ENCODE measurements at regions not wholly inside any gene's neighbourhood (a gene's known extent, or its start where the extent isn't known, plus 50 kb on each side); places are given as distances from the start of the nearest gene placed in this dataset.

DNA sequence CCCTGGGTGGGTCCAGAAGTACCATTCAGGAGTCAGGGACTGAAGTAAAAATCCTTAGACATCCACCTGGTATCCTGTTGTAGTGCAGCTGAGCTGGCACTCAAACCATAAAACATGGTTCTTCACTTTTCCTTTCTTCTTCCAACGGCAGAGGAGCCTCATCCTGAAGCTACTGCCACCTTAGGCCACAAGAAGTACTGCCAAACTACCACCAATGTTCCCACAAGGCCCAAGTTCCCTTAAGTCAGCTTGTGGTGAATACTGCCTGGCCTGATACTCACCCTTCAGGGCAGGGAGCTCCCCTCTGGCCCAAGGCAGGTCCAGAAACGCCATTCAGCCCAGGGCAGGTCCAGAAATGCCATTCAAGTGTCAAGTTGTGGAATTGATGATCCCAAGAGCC lies 1053.4 kb upstream of the CITED2 start:
- ChIA-PET POLR2A (ENCODE audit: low non-redundant PET) (no interaction called here), CTCF (no interaction called here)
- intact Hi-C loops (cut with micrococcal nuclease; ENCODE audit: unreplicated experiment), result no loop called here
- no TSS peak for BruUV-seq (replicated peaks)
- Histone ChIP-seq H3K4me1 (ENCODE audit: insufficient read depth, low read length, poor library complexity, severe bottlenecking) (no peaks in the 10 kb centered on the region), H3K27ac (ENCODE audit: low read depth, low read length, poor library complexity, severe bottlenecking) (no peak overlapping the region), H3K27me3 (replicated peaks; ENCODE audit: insufficient read depth, low read depth, low read length, poor library complexity) (no peaks in the 10 kb centered on the region), H3K4me3 (ENCODE audit: low read depth, low read length, poor library complexity, severe bottlenecking) (no peak overlapping the region), H3K9me3 (ENCODE audit: low read depth, low read length, poor library complexity, severe bottlenecking) (peaks cover 8% of the 10 kb centered on the region), H3K36me3 (ENCODE audit: insufficient read depth, low read length, poor library complexity, severe bottlenecking) (no peaks in the 10 kb centered on the region)
- DNase-seq (ENCODE audit: low spot score), result no peak
- TF ChIP-seq, protein P1, sequence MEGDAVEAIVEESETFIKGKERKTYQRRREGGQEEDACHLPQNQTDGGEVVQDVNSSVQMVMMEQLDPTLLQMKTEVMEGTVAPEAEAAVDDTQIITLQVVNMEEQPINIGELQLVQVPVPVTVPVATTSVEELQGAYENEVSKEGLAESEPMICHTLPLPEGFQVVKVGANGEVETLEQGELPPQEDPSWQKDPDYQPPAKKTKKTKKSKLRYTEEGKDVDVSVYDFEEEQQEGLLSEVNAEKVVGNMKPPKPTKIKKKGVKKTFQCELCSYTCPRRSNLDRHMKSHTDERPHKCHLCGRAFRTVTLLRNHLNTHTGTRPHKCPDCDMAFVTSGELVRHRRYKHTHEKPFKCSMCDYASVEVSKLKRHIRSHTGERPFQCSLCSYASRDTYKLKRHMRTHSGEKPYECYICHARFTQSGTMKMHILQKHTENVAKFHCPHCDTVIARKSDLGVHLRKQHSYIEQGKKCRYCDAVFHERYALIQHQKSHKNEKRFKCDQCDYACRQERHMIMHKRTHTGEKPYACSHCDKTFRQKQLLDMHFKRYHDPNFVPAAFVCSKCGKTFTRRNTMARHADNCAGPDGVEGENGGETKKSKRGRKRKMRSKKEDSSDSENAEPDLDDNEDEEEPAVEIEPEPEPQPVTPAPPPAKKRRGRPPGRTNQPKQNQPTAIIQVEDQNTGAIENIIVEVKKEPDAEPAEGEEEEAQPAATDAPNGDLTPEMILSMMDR (conservative IDR thresholded peaks at IDR 0.05; ENCODE audit: low read depth, low read length), result no peak
- no peak for TF ChIP-seq EZH2 (IDR thresholded peaks at IDR 0.05; ENCODE audit: borderline replicate concordance, low read depth, low read length, poor library complexity, severe bottlenecking)

DNA sequence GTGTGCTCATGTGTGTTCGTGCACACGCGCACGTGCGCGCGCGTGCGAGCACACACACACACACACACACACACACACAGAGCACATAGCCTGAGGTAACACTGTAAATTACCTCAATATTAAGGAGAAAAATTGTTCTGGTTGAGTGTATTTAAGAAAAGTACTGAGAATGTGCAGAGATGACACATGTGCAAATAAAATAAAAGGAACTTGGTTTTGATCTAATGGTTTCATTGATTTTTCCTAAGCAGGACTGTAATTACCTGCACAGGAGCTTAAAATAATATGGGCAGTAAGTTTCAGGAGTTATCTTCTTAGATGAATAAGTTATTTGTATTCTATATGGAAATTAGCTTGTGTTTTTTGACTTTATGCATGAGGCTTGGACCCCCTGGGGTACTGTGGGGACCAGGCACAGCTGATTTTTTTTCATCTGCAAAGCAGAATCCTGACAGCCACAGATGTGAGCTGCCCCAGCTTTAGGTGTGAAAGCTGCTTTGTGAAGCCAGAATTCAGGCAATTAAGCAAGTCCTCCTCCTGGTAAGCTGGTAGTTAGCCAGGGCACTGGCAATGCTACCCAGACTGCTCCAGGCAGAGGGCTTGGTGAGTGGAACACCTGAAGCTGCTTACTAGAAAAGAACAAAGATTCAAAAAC lies 1040.6 kb upstream of the CITED2 start:
- TF ChIP-seq, protein P1 (conservative IDR thresholded peaks at IDR 0.05; ENCODE audit: low read depth, low read length), result no peak
- no TSS peak for BruUV-seq (replicated peaks)
- CTCF ChIA-PET, result no interaction called here
- Histone ChIP-seq H3K4me3 (ENCODE audit: low read depth, low read length, poor library complexity, severe bottlenecking) (no peak overlapping the region), H3K4me1 (ENCODE audit: insufficient read depth, low read length, poor library complexity, severe bottlenecking) (peaks cover 7% of the 10 kb centered on the region), H3K27me3 (replicated peaks; ENCODE audit: insufficient read depth, low read depth, low read length, poor library complexity) (no peaks in the 10 kb centered on the region), H3K27ac (ENCODE audit: low read depth, low read length, poor library complexity, severe bottlenecking) (no peak overlapping the region), H3K36me3 (ENCODE audit: insufficient read depth, low read length, poor library complexity, severe bottlenecking) (no peaks in the 10 kb centered on the region), H3K9me3 (ENCODE audit: low read depth, low read length, poor library complexity, severe bottlenecking) (peaks cover 15% of the 10 kb centered on the region)
- peak; percentile 59 for DNase-seq (ENCODE audit: low spot score)
- POLR2A ChIA-PET (ENCODE audit: low non-redundant PET), result interaction anchor here (0.6 kb wide), 1 partner anchor 52 kb away, joined by 3 read pairs; no protein-coding TSS in a partner anchor
- intact Hi-C loops (cut with micrococcal nuclease; ENCODE audit: unreplicated experiment), result no loop called here

DNA sequence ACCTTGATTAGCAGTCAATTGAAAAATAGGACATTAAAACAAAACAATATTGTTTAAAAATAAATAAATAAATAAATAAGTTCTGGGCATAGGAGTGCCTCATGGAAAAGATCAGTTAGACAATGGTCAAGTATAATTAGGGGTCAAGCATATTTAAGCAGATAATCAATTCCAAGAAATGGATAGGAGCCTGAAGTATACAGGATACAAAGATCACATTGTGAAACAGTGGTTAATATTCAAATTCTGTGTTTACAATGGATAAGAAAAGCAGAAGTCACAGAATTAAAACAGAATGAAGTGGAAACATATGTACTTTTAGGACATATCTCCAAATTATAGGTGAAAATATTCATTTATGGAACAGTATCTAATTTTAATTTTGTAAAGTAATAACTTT lies 1028.6 kb upstream of the CITED2 start:
- Histone ChIP-seq H3K9me3 (ENCODE audit: low read depth, low read length, poor library complexity, severe bottlenecking) (peaks cover 12% of the 10 kb centered on the region), H3K4me1 (ENCODE audit: insufficient read depth, low read length, poor library complexity, severe bottlenecking) (no peaks in the 10 kb centered on the region), H3K36me3 (ENCODE audit: insufficient read depth, low read length, poor library complexity, severe bottlenecking) (no peaks in the 10 kb centered on the region), H3K4me3 (ENCODE audit: low read depth, low read length, poor library complexity, severe bottlenecking) (no peak overlapping the region), H3K27me3 (replicated peaks; ENCODE audit: insufficient read depth, low read depth, low read length, poor library complexity) (no peaks in the 10 kb centered on the region), H3K27ac (ENCODE audit: low read depth, low read length, poor library complexity, severe bottlenecking) (no peak overlapping the region)
- BruUV-seq (replicated peaks), result no TSS peak
- CTCF ChIA-PET, result no interaction called here
- intact Hi-C loops (cut with micrococcal nuclease; ENCODE audit: unreplicated experiment), result no loop called here
- DNase-seq (ENCODE audit: low spot score), result no peak
- TF ChIP-seq, protein P1 (conservative IDR thresholded peaks at IDR 0.05; ENCODE audit: low read depth, low read length), result no peak
- TF ChIP-seq EZH2 (IDR thresholded peaks at IDR 0.05; ENCODE audit: borderline replicate concordance, low read depth, low read length, poor library complexity, severe bottlenecking), result no peak
- POLR2A ChIA-PET (ENCODE audit: low non-redundant PET), result no interaction called here

Measured in A673 (cell line).